ENCODE measurements at regions not wholly inside any gene's neighbourhood (a gene's known extent, or its start where the extent isn't known, plus 50 kb on each side); places are given as distances from the start of the nearest gene placed in this dataset.

- WGBS (ENCODE audit: extremely low coverage, insufficient read length, low lambda C conversion rate): no CpG with 5 or more reads among the region's 1 CpG
- no peak overlapping the region for H3K4ac ChIP-seq (ENCODE audit: low read depth, low read length)
- H3K27me3 ChIP-seq (ENCODE audit: insufficient read depth, low read length): no peaks in the 10 kb centered on the region
- no peak overlapping the region for H3K56ac ChIP-seq (ENCODE audit: insufficient read length, low read depth, low read length)
- no peak overlapping the region for H3K14ac ChIP-seq (ENCODE audit: insufficient read depth, low read length)
- Mint-ChIP-seq H3K4me3 (no peak overlapping the region), H3K27me3 (ENCODE audit: low read depth) (no peaks in the 10 kb centered on the region; the same call in 1 of the 2 replicates), H3K9me3 (peaks cover 10 to 11% of the 10 kb centered on the region in 2 experiments), H3K4me1 (peaks cover 6 to 9% of the 10 kb centered on the region in 2 experiments), H3K36me3 (ENCODE audit: insufficient read depth in 1 of 3, low read depth in 3 of 3) (peaks cover 0 to 13% (median 5%) of the 10 kb centered on the region in 3 experiments; a peak in 3 of 7 replicates), H3K27ac (no peak overlapping the region)
- H4K5ac ChIP-seq (ENCODE audit: insufficient read length, low read depth, low read length): no peak overlapping the region
- no peak overlapping the region for H3K18ac ChIP-seq (ENCODE audit: insufficient read length, low read depth, low read length)
- TF ChIP-seq, protein P1, sequence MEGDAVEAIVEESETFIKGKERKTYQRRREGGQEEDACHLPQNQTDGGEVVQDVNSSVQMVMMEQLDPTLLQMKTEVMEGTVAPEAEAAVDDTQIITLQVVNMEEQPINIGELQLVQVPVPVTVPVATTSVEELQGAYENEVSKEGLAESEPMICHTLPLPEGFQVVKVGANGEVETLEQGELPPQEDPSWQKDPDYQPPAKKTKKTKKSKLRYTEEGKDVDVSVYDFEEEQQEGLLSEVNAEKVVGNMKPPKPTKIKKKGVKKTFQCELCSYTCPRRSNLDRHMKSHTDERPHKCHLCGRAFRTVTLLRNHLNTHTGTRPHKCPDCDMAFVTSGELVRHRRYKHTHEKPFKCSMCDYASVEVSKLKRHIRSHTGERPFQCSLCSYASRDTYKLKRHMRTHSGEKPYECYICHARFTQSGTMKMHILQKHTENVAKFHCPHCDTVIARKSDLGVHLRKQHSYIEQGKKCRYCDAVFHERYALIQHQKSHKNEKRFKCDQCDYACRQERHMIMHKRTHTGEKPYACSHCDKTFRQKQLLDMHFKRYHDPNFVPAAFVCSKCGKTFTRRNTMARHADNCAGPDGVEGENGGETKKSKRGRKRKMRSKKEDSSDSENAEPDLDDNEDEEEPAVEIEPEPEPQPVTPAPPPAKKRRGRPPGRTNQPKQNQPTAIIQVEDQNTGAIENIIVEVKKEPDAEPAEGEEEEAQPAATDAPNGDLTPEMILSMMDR (conservative IDR thresholded peaks at IDR 0.05): no peak
- no peaks in the 10 kb centered on the region for H3K4me1 ChIP-seq (ENCODE audit: insufficient read depth, low read length)
- no peak overlapping the region for H2BK15ac ChIP-seq (ENCODE audit: low read depth, low read length)
- no peak for DNase-seq
- H3K79me1 ChIP-seq (ENCODE audit: insufficient read depth, low read depth, low read length, poor library complexity, severe bottlenecking): no peaks in the 10 kb centered on the region
- no peak overlapping the region for H2BK20ac ChIP-seq (ENCODE audit: low read depth, low read length, poor library complexity, severe bottlenecking)
- H4K20me1 ChIP-seq (ENCODE audit: control insufficient read depth, insufficient read depth, insufficient read length): no peaks in the 10 kb centered on the region
- no peak overlapping the region for H4K8ac ChIP-seq (replicated peaks; ENCODE audit: insufficient read length, low read depth, low read length)
- no peak overlapping the region for H3K4me2 ChIP-seq (ENCODE audit: insufficient read depth, insufficient read length, low read length)
- H3K9ac ChIP-seq (ENCODE audit: extremely low read depth, insufficient read length, low read length): no peak overlapping the region
- H4K91ac ChIP-seq (ENCODE audit: insufficient read length, low read depth, low read length): no peak overlapping the region
- H2AK5ac ChIP-seq (ENCODE audit: insufficient read length, low read length): no peak overlapping the region
- H3T11ph ChIP-seq (ENCODE audit: low read length): no peak overlapping the region
- H2AFZ ChIP-seq (ENCODE audit: low read length): no peak overlapping the region
- no peak overlapping the region for H3K23ac ChIP-seq (ENCODE audit: insufficient read length, low read depth, low read length)
- no peak overlapping the region for H2BK5ac ChIP-seq (ENCODE audit: insufficient read length, low read length)
- no peak overlapping the region for H2BK120ac ChIP-seq (ENCODE audit: low read depth, low read length, poor library complexity, severe bottlenecking)
- H3K23me2 ChIP-seq (ENCODE audit: insufficient read length, low read depth, low read length, poor library complexity, severe bottlenecking): no peaks in the 10 kb centered on the region
- no peak overlapping the region for H2BK12ac ChIP-seq (ENCODE audit: insufficient read length, low read depth, low read length)
- no peaks in the 10 kb centered on the region for H3K9me3 ChIP-seq (ENCODE audit: control insufficient read depth, low read depth, low read length)
- H3K27ac ChIP-seq (ENCODE audit: insufficient read length, low read depth, low read length): no peak overlapping the region
- no peaks in the 10 kb centered on the region for H3K79me2 ChIP-seq (ENCODE audit: insufficient read depth, low read length)
Observed at GRCh38 chr6:85185977-85186376, 263.9 kb upstream of the NT5E start.

All from H9 (cell line).